HL-60 (cell line): ENCODE measurements at regions not wholly inside any gene's neighbourhood (a gene's known extent, or its start where the extent isn't known, plus 50 kb on each side); places are given as distances from the start of the nearest gene placed in this dataset.

Source experiments
- DNase-seq, 2 experiments: peaks; one replicate each; pipeline ENCODE4 v3.0.0-alpha.2; 2010 to 2020; ENCODE audit warnings: low read depth in 1 of 2, low spot score in 1 of 2
- H3K27ac ChIP-seq: fragments of 250-450 bp; sonication (Bioruptor Pico); replicated peaks from 2 replicates; pipeline ENCODE4 v1.5.1; 2020; ENCODE audit warnings: mild to moderate bottlenecking, moderate library complexity
- H3K27me3 ChIP-seq: fragments of 250-450 bp; sonication (Bioruptor Pico); 2 replicates; pipeline ENCODE4 v1.5.1; 2021; ENCODE audit warnings: mild to moderate bottlenecking, moderate library complexity; ENCODE audit not compliant: insufficient read depth, poor library complexity, severe bottlenecking
- H3K4me3 ChIP-seq: replicated peaks from 2 replicates; pipeline ENCODE4 v1.5.1; 2011; ENCODE audit warnings: mild to moderate bottlenecking, control low read depth, low read length; ENCODE audit not compliant: insufficient read depth
- GABPA ChIP-seq: IDR thresholded peaks from 2 replicates; pipeline ENCODE4 v1.6.1; 2012; ENCODE audit warnings: low read depth
- POLR2AphosphoS5 ChIP-seq: IDR thresholded peaks from 2 replicates; pipeline ENCODE4 v1.6.1; 2012; ENCODE audit warnings: low read depth
- REST ChIP-seq: IDR thresholded peaks from 2 replicates; pipeline ENCODE4 v1.6.1; 2012; ENCODE audit warnings: low read depth; ENCODE audit not compliant: insufficient replicate concordance
- SPI1 ChIP-seq: IDR thresholded peaks from 2 replicates; pipeline ENCODE4 v1.6.1; 2012; ENCODE audit warnings: low read depth, mild to moderate bottlenecking, borderline replicate concordance
- TF ChIP-seq, protein P1 (sequence below): IDR thresholded peaks from one replicate; pipeline ENCODE4 v1.5.1; 2011; ENCODE audit warnings: low read length, control low read depth, inconsistent platforms; ENCODE audit not compliant: insufficient read depth

- TF ChIP-seq REST (no peak), SPI1 (no peak)
- TF ChIP-seq, protein P1, sequence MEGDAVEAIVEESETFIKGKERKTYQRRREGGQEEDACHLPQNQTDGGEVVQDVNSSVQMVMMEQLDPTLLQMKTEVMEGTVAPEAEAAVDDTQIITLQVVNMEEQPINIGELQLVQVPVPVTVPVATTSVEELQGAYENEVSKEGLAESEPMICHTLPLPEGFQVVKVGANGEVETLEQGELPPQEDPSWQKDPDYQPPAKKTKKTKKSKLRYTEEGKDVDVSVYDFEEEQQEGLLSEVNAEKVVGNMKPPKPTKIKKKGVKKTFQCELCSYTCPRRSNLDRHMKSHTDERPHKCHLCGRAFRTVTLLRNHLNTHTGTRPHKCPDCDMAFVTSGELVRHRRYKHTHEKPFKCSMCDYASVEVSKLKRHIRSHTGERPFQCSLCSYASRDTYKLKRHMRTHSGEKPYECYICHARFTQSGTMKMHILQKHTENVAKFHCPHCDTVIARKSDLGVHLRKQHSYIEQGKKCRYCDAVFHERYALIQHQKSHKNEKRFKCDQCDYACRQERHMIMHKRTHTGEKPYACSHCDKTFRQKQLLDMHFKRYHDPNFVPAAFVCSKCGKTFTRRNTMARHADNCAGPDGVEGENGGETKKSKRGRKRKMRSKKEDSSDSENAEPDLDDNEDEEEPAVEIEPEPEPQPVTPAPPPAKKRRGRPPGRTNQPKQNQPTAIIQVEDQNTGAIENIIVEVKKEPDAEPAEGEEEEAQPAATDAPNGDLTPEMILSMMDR = no peak
- Histone ChIP-seq H3K4me3 (no peak overlapping the region), H3K27ac (no peak overlapping the region), H3K27me3 (no peaks in the 10 kb centered on the region)
- DNase-seq = no peak
Measured at GRCh38 chr2:6506859-6507258, 358.8 kb downstream of the CMPK2 start.

DNA sequence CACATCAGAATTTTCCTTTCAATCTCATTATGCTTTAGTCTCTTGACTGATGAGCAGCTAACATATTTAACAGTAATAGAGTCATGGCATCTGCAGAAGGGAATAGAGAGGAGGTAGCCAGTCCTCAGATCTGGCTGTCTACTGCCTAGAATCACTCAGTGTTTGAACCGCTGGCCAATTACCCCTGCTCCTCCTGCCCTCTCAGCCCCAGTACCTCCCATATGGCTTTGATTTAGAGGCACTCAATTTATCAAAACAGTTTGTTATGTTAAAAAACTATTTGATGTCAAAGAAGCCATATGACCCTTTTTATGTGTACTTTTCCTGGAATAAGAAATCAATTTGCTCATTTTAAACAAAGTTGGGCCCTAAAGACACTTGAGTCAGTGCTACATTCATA is 355.2 kb downstream of the CMPK2 start:
- H3K27ac ChIP-seq = no peak overlapping the region
- TF ChIP-seq, protein P1 = no peak
- TF ChIP-seq REST (no peak), POLR2AphosphoS5 (no peak), GABPA (no peak), SPI1 (no peak)

GRCh38 chr2:6512589-6512988 is 353.1 kb downstream of the CMPK2 start:
- Histone ChIP-seq H3K27me3 (peaks cover 2% of the 10 kb centered on the region), H3K27ac (no peak overlapping the region), H3K4me3 (no peak overlapping the region)
- TF ChIP-seq POLR2AphosphoS5 (no peak), REST (no peak), SPI1 (no peak), GABPA (no peak)
- TF ChIP-seq, protein P1 = no peak
- no peak for DNase-seq

More for the DNA sequence above, 355.2 kb downstream of the CMPK2 start:
- DNase-seq = no peak
- Histone ChIP-seq H3K27me3 (peaks cover 1% of the 10 kb centered on the region), H3K4me3 (no peak overlapping the region)
